DND-41 (cell line): ENCODE measurements at regions not wholly inside any gene's neighbourhood (a gene's known extent, or its start where the extent isn't known, plus 50 kb on each side); places are given as distances from the start of the nearest gene placed in this dataset.

ENCODE experiments used
- ATAC-seq: fragments of 200-7000 bp; cut with Tn5 transposase; 3 replicates; pipeline ENCODE4 v1.9.1; 2021; ENCODE audit warnings: low read depth; ENCODE audit not compliant: insufficient read depth
- DNase-seq: peaks from one replicate; pipeline ENCODE4 v3.0.0-alpha.2; 2020
- H2AFZ ChIP-seq: 2 replicates; pipeline ENCODE4 v1.6.0; 2012; ENCODE audit warnings: low read depth, low read length
- H3K27ac ChIP-seq: 2 replicates; pipeline ENCODE4 v1.5.1; 2012; ENCODE audit warnings: low read length, inconsistent platforms
- H3K27me3 ChIP-seq: fragments of 200-600 bp; sonication (generic); 2 replicates; pipeline ENCODE4 v1.6.0; 2012; ENCODE audit warnings: low read length, mild to moderate bottlenecking, inconsistent platforms; ENCODE audit not compliant: insufficient read depth, poor library complexity
- H3K36me3 ChIP-seq: 2 replicates; pipeline ENCODE4 v1.5.1; 2012; ENCODE audit warnings: low read length, inconsistent platforms; ENCODE audit not compliant: insufficient read depth
- H3K4me1 ChIP-seq: 2 replicates; pipeline ENCODE4 v1.5.1; 2012; ENCODE audit warnings: mild to moderate bottlenecking, low read length; ENCODE audit not compliant: insufficient read depth
- H3K4me2 ChIP-seq: 2 replicates; pipeline ENCODE4 v1.6.0; 2012; ENCODE audit warnings: mild to moderate bottlenecking, moderate library complexity, low read length, inconsistent platforms; ENCODE audit not compliant: insufficient read depth
- H3K4me3 ChIP-seq, 2 experiments: fragments of 200-600 bp in 1 of 2; shearing (Covaris generic) in 1 of 2; 2 replicates each; pipeline ENCODE4 v1.5.1; 2012 to 2016; ENCODE audit warnings: inconsistent platforms in 2 of 2, low read length in 2 of 2, mild to moderate bottlenecking in 2 of 2, low read depth in 1 of 2, moderate library complexity in 1 of 2
- H3K79me2 ChIP-seq: 2 replicates; pipeline ENCODE4 v1.6.0; 2012; ENCODE audit warnings: low read length, inconsistent platforms; ENCODE audit not compliant: insufficient read depth
- H3K9ac ChIP-seq: 2 replicates; pipeline ENCODE4 v1.6.0; 2012; ENCODE audit warnings: low read depth, mild to moderate bottlenecking, inconsistent platforms, low read length, moderate library complexity
- H3K9me3 ChIP-seq: 2 replicates; pipeline ENCODE4 v1.5.1; 2012; ENCODE audit warnings: low read length, moderate library complexity, mild to moderate bottlenecking, inconsistent platforms; ENCODE audit not compliant: insufficient read depth, severe bottlenecking
- H4K20me1 ChIP-seq: 2 replicates; pipeline ENCODE4 v1.6.0; 2012; ENCODE audit warnings: low read length; ENCODE audit not compliant: insufficient read depth
- EZH2 ChIP-seq: IDR thresholded peaks from 3 replicates; pipeline ENCODE4 v1.6.1; 2012; ENCODE audit warnings: borderline replicate concordance, low read depth, mild to moderate bottlenecking, moderate library complexity, low read length, inconsistent platforms; ENCODE audit not compliant: severe bottlenecking
- TF ChIP-seq, protein P1 (sequence below): IDR thresholded peaks from 2 replicates; pipeline ENCODE4 v1.5.1; 2012; ENCODE audit warnings: borderline replicate concordance, low read length, moderate library complexity, mild to moderate bottlenecking; ENCODE audit not compliant: poor library complexity, severe bottlenecking; ENCODE audit errors: extremely low read depth

DNA sequence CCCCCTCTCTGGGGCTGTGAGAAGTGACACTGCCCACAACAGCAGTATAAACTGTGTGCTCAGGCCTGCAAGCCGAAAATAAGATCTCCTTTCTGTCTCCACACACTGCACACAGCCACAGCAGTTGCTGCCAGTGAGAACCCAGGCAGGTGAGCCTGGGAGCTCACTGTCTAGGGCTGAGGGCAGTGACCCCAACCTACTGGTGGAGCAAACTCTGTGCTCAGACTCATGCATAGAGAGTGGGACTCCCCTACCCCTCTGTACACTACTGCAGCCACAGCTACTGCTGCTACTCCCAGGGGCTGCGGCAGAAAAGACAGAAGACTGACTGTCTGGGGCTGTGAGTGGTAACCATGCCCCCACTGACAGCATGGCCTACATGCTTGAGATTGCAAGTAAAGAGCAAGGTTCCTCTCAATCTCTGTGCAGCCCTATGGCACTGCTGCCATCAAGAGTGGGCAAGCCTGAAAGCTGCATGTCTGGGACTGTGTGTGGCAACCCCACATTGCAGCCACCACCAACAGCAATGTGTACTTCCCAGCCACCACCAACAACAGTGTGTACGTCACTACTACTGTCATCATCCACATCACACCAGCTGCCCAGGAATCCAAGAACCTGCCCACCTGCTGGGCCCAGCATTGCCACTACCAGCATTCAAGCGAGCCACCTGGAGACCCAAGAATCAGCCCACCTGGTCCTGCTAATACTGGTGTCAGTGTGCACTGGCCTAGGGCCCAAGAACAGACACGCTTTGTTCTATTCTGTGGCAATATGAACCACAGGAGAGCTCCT is 226.1 kb downstream of the XPNPEP1 start:
- H2AFZ ChIP-seq: no peak overlapping the region
- no peak overlapping the region for H3K4me3 ChIP-seq
- DNase-seq (no peak), ATAC-seq (no peak)
- H3K79me2 ChIP-seq: no peaks in the 10 kb centered on the region
- H3K36me3 ChIP-seq: no peaks in the 10 kb centered on the region
- H4K20me1 ChIP-seq: no peaks in the 10 kb centered on the region
- no peaks in the 10 kb centered on the region for H3K27me3 ChIP-seq
- no peak overlapping the region for H3K27ac ChIP-seq
- H3K9ac ChIP-seq: no peak overlapping the region
- no peaks in the 10 kb centered on the region for H3K9me3 ChIP-seq
- H3K4me1 ChIP-seq: no peaks in the 10 kb centered on the region
- TF ChIP-seq, protein P1, sequence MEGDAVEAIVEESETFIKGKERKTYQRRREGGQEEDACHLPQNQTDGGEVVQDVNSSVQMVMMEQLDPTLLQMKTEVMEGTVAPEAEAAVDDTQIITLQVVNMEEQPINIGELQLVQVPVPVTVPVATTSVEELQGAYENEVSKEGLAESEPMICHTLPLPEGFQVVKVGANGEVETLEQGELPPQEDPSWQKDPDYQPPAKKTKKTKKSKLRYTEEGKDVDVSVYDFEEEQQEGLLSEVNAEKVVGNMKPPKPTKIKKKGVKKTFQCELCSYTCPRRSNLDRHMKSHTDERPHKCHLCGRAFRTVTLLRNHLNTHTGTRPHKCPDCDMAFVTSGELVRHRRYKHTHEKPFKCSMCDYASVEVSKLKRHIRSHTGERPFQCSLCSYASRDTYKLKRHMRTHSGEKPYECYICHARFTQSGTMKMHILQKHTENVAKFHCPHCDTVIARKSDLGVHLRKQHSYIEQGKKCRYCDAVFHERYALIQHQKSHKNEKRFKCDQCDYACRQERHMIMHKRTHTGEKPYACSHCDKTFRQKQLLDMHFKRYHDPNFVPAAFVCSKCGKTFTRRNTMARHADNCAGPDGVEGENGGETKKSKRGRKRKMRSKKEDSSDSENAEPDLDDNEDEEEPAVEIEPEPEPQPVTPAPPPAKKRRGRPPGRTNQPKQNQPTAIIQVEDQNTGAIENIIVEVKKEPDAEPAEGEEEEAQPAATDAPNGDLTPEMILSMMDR: no peak
- TF ChIP-seq EZH2: no peak
- H3K4me2 ChIP-seq: no peak overlapping the region

DNA sequence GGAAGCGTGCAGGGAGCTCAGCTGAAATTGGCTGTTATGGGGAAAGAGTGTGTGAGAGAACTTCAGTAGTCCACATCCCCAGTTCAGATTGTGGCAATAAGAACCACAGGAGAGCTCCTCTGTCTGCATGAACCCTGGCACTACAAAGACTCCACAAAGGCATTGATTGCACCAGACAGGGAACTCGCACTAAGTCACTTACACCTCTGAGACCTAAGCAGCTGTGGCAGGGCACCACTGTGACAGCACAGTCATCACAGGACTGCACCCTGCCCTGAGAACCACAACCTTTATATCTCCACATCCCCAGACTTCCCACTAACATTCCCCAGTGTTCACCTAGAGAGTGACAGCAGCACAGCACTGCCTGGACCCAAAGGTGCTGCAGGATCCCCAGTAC is 226.8 kb downstream of the XPNPEP1 start:
- no peak for ATAC-seq
- TF ChIP-seq, protein P1: no peak
- TF ChIP-seq EZH2: no peak
- H3K9ac ChIP-seq: no peak overlapping the region
- H3K36me3 ChIP-seq: no peaks in the 10 kb centered on the region
- no peaks in the 10 kb centered on the region for H4K20me1 ChIP-seq
- H3K27ac ChIP-seq: no peak overlapping the region
- H3K4me1 ChIP-seq: no peaks in the 10 kb centered on the region
- no peaks in the 10 kb centered on the region for H3K27me3 ChIP-seq
- H2AFZ ChIP-seq: no peak overlapping the region
- no peak overlapping the region for H3K4me2 ChIP-seq
- no peak overlapping the region for H3K4me3 ChIP-seq
- no peaks in the 10 kb centered on the region for H3K79me2 ChIP-seq
- no peaks in the 10 kb centered on the region for H3K9me3 ChIP-seq
- DNase-seq: no peak

DNA sequence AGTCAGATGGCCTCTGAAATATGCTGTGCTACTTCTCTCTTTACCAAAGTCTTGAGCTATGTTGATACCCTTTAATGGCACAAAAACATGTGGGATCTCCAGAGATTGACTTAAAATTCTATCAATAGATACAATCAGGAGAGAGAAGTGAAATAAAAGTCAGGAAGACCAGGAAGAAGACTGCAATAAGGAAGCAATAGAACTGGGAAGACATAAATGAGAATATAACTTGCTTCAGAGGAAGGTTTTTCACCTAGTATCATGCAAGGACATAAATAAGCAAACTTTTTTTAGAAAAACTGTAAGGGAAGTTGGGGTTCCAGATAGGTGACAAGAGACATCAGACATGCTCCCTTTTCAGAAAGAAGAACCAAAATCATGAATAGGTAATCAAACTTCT is 227.3 kb downstream of the XPNPEP1 start:
- H3K4me2 ChIP-seq: no peak overlapping the region
- no peak for DNase-seq

More for the DNA sequence above, 227.3 kb downstream of the XPNPEP1 start:
- no peak overlapping the region for H2AFZ ChIP-seq
- H3K9me3 ChIP-seq: no peaks in the 10 kb centered on the region
- no peaks in the 10 kb centered on the region for H3K4me1 ChIP-seq
- ATAC-seq: no peak
- H4K20me1 ChIP-seq: no peaks in the 10 kb centered on the region
- H3K4me3 ChIP-seq: no peak overlapping the region
- TF ChIP-seq, protein P1: no peak
- no peak for TF ChIP-seq EZH2
- H3K27me3 ChIP-seq: no peaks in the 10 kb centered on the region
- no peak overlapping the region for H3K9ac ChIP-seq
- H3K79me2 ChIP-seq: no peaks in the 10 kb centered on the region
- H3K27ac ChIP-seq: no peak overlapping the region
- no peaks in the 10 kb centered on the region for H3K36me3 ChIP-seq
